ENCODE measurements at regions not wholly inside any gene's neighbourhood (a gene's known extent, or its start where the extent isn't known, plus 50 kb on each side); places are given as distances from the start of the nearest gene placed in this dataset.
"Not testable (repeated sequence)": the region's sequence is repeated elsewhere in the genome, so short reads cannot be mapped to it uniquely, and the experiment has no call there.

GRCh38 chr1:55522353-55522903, 307.3 kb upstream of the USP24 start:
- no peak overlapping the region for H3K27ac ChIP-seq
- DNase-seq (ENCODE audit: low spot score), result no peak
- H3K27me3 ChIP-seq (replicated peaks; ENCODE audit: insufficient read depth), result no peaks in the 10 kb centered on the region
- no peak overlapping the region for H3K4me3 ChIP-seq
- intact Hi-C loops (cut with DNase I), result no loop called here
- no peaks in the 10 kb centered on the region for H3K36me3 ChIP-seq
- 74% methylated on average over 7 of the region's 7 CpGs for WGBS
- no peak for TF ChIP-seq POLR2AphosphoS5 (IDR thresholded peaks at IDR 0.05)
- no peak for TF ChIP-seq CTCF (IDR thresholded peaks at IDR 0.05)
- TF ChIP-seq POLR2A (IDR thresholded peaks at IDR 0.05), result no peak
- H3K4me1 ChIP-seq (replicated peaks), result no peaks in the 10 kb centered on the region
- H3K9me3 ChIP-seq, result no peaks in the 10 kb centered on the region

- WGBS, result 100% methylated on average over 2 of the region's 2 CpGs
- intact Hi-C loops (cut with DNase I), result no loop called here
- Histone ChIP-seq H3K27ac (no peak overlapping the region), H3K9me3 (no peaks in the 10 kb centered on the region), H3K36me3 (no peaks in the 10 kb centered on the region), H3K4me3 (no peak overlapping the region), H3K27me3 (replicated peaks; ENCODE audit: insufficient read depth) (no peaks in the 10 kb centered on the region), H3K4me1 (replicated peaks) (no peaks in the 10 kb centered on the region)
- no peak for TF ChIP-seq POLR2A (IDR thresholded peaks at IDR 0.05)
- TF ChIP-seq CTCF (IDR thresholded peaks at IDR 0.05), result no peak
- no peak for TF ChIP-seq POLR2AphosphoS5 (IDR thresholded peaks at IDR 0.05)
- DNase-seq (ENCODE audit: low spot score), result no peak
These were observed 305.7 kb upstream of the USP24 start for GRCh38 chr1:55520861-55521260.

- Histone ChIP-seq H3K27me3 (replicated peaks; ENCODE audit: insufficient read depth) (no peaks in the 10 kb centered on the region), H3K9me3 (no peaks in the 10 kb centered on the region), H3K4me1 (replicated peaks) (no peaks in the 10 kb centered on the region), H3K36me3 (no peaks in the 10 kb centered on the region), H3K4me3 (no peak overlapping the region), H3K27ac (no peak overlapping the region)
- DNase-seq (ENCODE audit: low spot score), result no peak
- intact Hi-C loops (cut with DNase I), result no loop called here
- TF ChIP-seq POLR2A (IDR thresholded peaks at IDR 0.05) (no peak), POLR2AphosphoS5 (IDR thresholded peaks at IDR 0.05) (no peak), CTCF (IDR thresholded peaks at IDR 0.05) (no peak)
- 80% methylated on average over 6 of the region's 6 CpGs for WGBS
These were observed 304.9 kb upstream of the USP24 start for GRCh38 chr1:55519937-55520683.

GRCh38 chr1:55519276-55519675, 304.1 kb upstream of the USP24 start:
- H3K36me3 ChIP-seq, result no peaks in the 10 kb centered on the region
- no peaks in the 10 kb centered on the region for H3K27me3 ChIP-seq (replicated peaks; ENCODE audit: insufficient read depth)
- no peaks in the 10 kb centered on the region for H3K9me3 ChIP-seq
- H3K27ac ChIP-seq, result no peak overlapping the region
- WGBS, result 76% methylated on average over 1 of the region's 1 CpG
- no peak overlapping the region for H3K4me3 ChIP-seq
- TF ChIP-seq POLR2AphosphoS5 (IDR thresholded peaks at IDR 0.05), result no peak
- no peak for TF ChIP-seq CTCF (IDR thresholded peaks at IDR 0.05)
- no peak for TF ChIP-seq POLR2A (IDR thresholded peaks at IDR 0.05)
- intact Hi-C loops (cut with DNase I), result no loop called here
- DNase-seq (ENCODE audit: low spot score), result no peak
- H3K4me1 ChIP-seq (replicated peaks), result no peaks in the 10 kb centered on the region

GRCh38 chr1:55517036-55517435, 301.9 kb upstream of the USP24 start:
- WGBS, result 76% methylated on average over 5 of the region's 5 CpGs

GRCh38 chr1:55514571-55514970, 299.4 kb upstream of the USP24 start:
- not testable (repeated sequence) for DNase-seq (ENCODE audit: low spot score)
- WGBS, result 40% methylated on average over 4 of the region's 4 CpGs

More at GRCh38 chr1:55517036-55517435, 301.9 kb upstream of the USP24 start:
- no peak for DNase-seq (ENCODE audit: low spot score)
- H3K9me3 ChIP-seq, result no peaks in the 10 kb centered on the region
- no peaks in the 10 kb centered on the region for H3K36me3 ChIP-seq
- no peak overlapping the region for H3K27ac ChIP-seq
- H3K4me1 ChIP-seq (replicated peaks), result no peaks in the 10 kb centered on the region
- no peaks in the 10 kb centered on the region for H3K27me3 ChIP-seq (replicated peaks; ENCODE audit: insufficient read depth)
- intact Hi-C loops (cut with DNase I), result no loop called here
- TF ChIP-seq POLR2A (IDR thresholded peaks at IDR 0.05) (no peak), CTCF (IDR thresholded peaks at IDR 0.05) (no peak), POLR2AphosphoS5 (IDR thresholded peaks at IDR 0.05) (no peak)
- H3K4me3 ChIP-seq, result no peak overlapping the region

More at GRCh38 chr1:55514571-55514970, 299.4 kb upstream of the USP24 start:
- H3K27ac ChIP-seq; H3K9me3 ChIP-seq; H3K27me3 ChIP-seq (replicated peaks; ENCODE audit: insufficient read depth); H3K4me1 ChIP-seq (replicated peaks); H3K36me3 ChIP-seq; H3K4me3 ChIP-seq; intact Hi-C loops (cut with DNase I): not testable (repeated sequence)

All from prostate gland (tissue), 2 donors.